ENCODE measurements at regions not wholly inside any gene's neighbourhood (a gene's known extent, or its start where the extent isn't known, plus 50 kb on each side); places are given as distances from the start of the nearest gene placed in this dataset.

DNA sequence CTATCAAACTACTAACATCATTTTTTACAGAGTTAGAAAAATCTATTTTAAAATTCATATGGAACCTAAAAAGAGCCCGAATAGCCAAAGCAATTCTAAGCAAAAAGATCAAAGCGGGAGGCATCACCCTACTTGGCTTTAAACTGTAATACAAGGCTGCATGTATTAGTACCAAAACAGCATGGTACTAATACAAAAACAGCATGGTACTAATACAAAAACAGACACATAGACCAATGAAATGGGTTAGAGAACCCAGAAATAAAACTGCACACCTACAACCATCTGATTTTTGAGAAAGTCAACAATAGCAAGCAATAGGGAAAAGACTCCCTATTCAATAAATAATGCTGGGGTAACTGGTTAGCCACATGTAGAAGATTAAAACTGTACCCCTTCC, 640.7 kb downstream of the IRS1 start:
- Histone ChIP-seq H3K36me3 (replicated peaks; ENCODE audit: insufficient read depth, low read depth) (no peaks in the 10 kb centered on the region), H3K27ac (no peak overlapping the region), H3K9me3 (ENCODE audit: low read depth) (no peaks in the 10 kb centered on the region), H3K9me2 (replicated peaks; ENCODE audit: insufficient read depth) (no peaks in the 10 kb centered on the region), H3K4me2 (no peak overlapping the region), H3K79me2 (no peaks in the 10 kb centered on the region), H4K20me1 (ENCODE audit: insufficient read depth, poor library complexity, severe bottlenecking) (no peaks in the 10 kb centered on the region), H3K4me3 (no peak overlapping the region), H2AFZ (no peak overlapping the region), H3K4me1 (ENCODE audit: insufficient read depth) (peaks cover 6% of the 10 kb centered on the region), H3K27me3 (no peaks in the 10 kb centered on the region)
- DNase-seq (ENCODE audit: low spot score): no peak
- WGBS (ENCODE audit: low lambda C conversion rate, missing lambda C conversion rate): 93% methylated on average over 2 of the region's 2 CpGs
- TF ChIP-seq EZH2phosphoT487 (IDR thresholded peaks at IDR 0.05; ENCODE audit: low read depth, severe bottlenecking, unreplicated experiment): no peak
- TF ChIP-seq EZH2 (IDR thresholded peaks at IDR 0.05; ENCODE audit: borderline replicate concordance): no peak
- TF ChIP-seq, protein P1, sequence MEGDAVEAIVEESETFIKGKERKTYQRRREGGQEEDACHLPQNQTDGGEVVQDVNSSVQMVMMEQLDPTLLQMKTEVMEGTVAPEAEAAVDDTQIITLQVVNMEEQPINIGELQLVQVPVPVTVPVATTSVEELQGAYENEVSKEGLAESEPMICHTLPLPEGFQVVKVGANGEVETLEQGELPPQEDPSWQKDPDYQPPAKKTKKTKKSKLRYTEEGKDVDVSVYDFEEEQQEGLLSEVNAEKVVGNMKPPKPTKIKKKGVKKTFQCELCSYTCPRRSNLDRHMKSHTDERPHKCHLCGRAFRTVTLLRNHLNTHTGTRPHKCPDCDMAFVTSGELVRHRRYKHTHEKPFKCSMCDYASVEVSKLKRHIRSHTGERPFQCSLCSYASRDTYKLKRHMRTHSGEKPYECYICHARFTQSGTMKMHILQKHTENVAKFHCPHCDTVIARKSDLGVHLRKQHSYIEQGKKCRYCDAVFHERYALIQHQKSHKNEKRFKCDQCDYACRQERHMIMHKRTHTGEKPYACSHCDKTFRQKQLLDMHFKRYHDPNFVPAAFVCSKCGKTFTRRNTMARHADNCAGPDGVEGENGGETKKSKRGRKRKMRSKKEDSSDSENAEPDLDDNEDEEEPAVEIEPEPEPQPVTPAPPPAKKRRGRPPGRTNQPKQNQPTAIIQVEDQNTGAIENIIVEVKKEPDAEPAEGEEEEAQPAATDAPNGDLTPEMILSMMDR (IDR thresholded peaks at IDR 0.05; ENCODE audit: poor library complexity): no peak

DNA sequence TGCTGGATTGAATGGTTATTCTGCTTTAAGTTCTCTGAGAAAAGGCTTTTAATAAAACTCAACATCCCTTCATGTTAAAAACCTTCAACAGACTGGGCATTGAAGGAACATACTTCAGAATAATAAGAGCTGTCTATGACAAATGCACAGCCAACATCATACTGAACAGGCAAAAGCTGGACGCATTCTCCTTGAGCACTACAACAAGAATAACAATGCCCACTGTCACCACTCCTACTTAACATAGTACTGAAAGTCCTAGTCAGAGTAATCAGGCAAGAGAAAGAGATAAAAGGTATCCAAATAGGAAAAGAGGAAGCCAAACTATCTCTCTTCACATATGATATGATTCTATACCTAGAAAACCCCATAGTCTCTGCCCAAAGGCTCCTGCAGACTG, 641.4 kb downstream of the IRS1 start:
- whole genome bisulfite sequencing (ENCODE audit: low lambda C conversion rate, missing lambda C conversion rate): 83% methylated on average over 1 of the region's 1 CpG
- H4K20me1 ChIP-seq (ENCODE audit: insufficient read depth, poor library complexity, severe bottlenecking): no peaks in the 10 kb centered on the region
- no peak overlapping the region for H3K4me3 ChIP-seq
- H3K9me3 ChIP-seq (ENCODE audit: low read depth): no peaks in the 10 kb centered on the region
- TF ChIP-seq EZH2 (IDR thresholded peaks at IDR 0.05; ENCODE audit: borderline replicate concordance) (no peak), EZH2phosphoT487 (IDR thresholded peaks at IDR 0.05; ENCODE audit: low read depth, severe bottlenecking, unreplicated experiment) (no peak)
- TF ChIP-seq, protein P1 (IDR thresholded peaks at IDR 0.05; ENCODE audit: poor library complexity): no peak
- H3K4me1 ChIP-seq (ENCODE audit: insufficient read depth): peaks cover 6% of the 10 kb centered on the region
- H3K9me2 ChIP-seq (replicated peaks; ENCODE audit: insufficient read depth): no peaks in the 10 kb centered on the region
- H3K27ac ChIP-seq: no peak overlapping the region
- H3K36me3 ChIP-seq (replicated peaks; ENCODE audit: insufficient read depth, low read depth): no peaks in the 10 kb centered on the region
- DNase-seq (ENCODE audit: low spot score): no peak
- no peaks in the 10 kb centered on the region for H3K79me2 ChIP-seq
- H3K4me2 ChIP-seq: no peak overlapping the region
- no peaks in the 10 kb centered on the region for H3K27me3 ChIP-seq
- H2AFZ ChIP-seq: no peak overlapping the region

DNA sequence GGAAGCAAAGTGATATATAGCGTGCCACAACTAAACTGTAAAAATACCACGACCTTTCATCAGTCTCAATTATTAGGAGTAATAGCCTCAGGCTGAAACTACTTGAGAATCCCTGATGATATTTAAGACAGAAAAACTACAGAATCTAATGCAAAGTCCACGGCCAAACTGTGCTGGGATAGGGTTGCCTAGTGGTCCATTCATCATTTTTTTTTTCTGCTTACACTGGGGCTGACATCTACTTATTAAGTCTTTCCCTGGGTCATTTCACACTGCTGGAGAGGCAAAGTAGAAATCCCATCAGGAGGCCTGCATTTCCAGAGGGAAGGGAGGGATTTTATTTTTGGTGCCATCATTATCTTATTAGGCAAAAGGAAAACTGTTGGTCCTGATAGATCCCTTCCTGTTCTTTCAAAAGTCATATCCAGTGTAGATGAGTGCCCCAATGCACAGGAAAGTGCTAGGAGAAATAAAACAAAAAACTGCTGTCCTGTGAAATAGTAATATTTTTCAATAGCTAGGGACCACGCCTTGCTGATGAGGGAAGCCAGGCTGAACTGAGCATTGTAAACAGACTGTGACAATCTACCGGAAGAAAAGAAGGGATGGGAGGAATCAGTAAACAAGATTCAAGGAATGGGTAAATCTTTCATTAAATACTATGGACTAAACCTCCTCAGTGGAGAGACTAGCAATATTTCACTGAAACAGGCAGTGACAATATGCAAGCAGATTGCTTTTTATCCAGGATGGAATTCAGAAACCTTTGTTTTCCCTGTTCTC, 644.3 kb downstream of the IRS1 start:
- Histone ChIP-seq H3K4me3 (no peak overlapping the region), H3K4me2 (no peak overlapping the region), H2AFZ (no peak overlapping the region), H3K27ac (no peak overlapping the region), H3K9me2 (replicated peaks; ENCODE audit: insufficient read depth) (no peaks in the 10 kb centered on the region), H3K9me3 (ENCODE audit: low read depth) (no peaks in the 10 kb centered on the region), H3K79me2 (no peaks in the 10 kb centered on the region), H3K27me3 (no peaks in the 10 kb centered on the region), H4K20me1 (ENCODE audit: insufficient read depth, poor library complexity, severe bottlenecking) (no peaks in the 10 kb centered on the region), H3K4me1 (ENCODE audit: insufficient read depth) (peaks cover 6% of the 10 kb centered on the region), H3K36me3 (replicated peaks; ENCODE audit: insufficient read depth, low read depth) (no peaks in the 10 kb centered on the region)
- DNase-seq (ENCODE audit: low spot score): no peak
- TF ChIP-seq, protein P1 (IDR thresholded peaks at IDR 0.05; ENCODE audit: poor library complexity): no peak
- TF ChIP-seq EZH2phosphoT487 (IDR thresholded peaks at IDR 0.05; ENCODE audit: low read depth, severe bottlenecking, unreplicated experiment) (no peak), EZH2 (IDR thresholded peaks at IDR 0.05; ENCODE audit: borderline replicate concordance) (no peak)
- 71% methylated on average over 5 of the region's 5 CpGs for WGBS (ENCODE audit: low lambda C conversion rate, missing lambda C conversion rate)

All from hepatocyte (in vitro differentiated cells).